ENCODE measurements at regions not wholly inside any gene's neighbourhood (a gene's known extent, or its start where the extent isn't known, plus 50 kb on each side); places are given as distances from the start of the nearest gene placed in this dataset.
A peak's percentile ranks its signal among the peaks of the same experiment; 100 is the strongest.

DNA sequence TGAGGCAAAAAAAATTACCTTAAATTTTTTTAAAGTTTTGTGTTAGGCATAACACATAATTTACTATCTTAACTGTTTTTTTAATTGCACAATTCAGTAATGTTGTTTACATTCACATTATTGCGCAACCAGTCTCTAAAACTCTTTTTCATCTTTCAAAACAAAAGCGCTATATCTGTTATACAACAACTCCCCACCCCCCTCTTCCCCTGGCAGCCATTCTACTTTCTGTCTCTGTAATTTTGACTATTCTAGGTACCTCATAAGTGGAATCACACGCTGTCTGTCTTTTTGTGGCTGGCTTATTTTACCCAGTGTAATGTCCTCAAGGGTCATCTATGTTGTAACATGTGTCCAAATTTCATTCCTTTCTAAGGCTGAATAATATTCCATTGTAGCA, 241.5 kb upstream of the DMRT1 start:
- Mint-ChIP-seq H3K9me3 (ENCODE audit: low read depth) (peaks cover 4% of the 10 kb centered on the region), H3K4me1 (ENCODE audit: low read depth) (no peaks in the 10 kb centered on the region), H3K27ac (ENCODE audit: unreplicated experiment) (no peak overlapping the region), H3K4me3 (ENCODE audit: unreplicated experiment) (no peak overlapping the region), H3K27me3 (ENCODE audit: low read depth) (peaks cover 34% of the 10 kb centered on the region), H3K36me3 (ENCODE audit: low read depth) (peaks cover 3% of the 10 kb centered on the region)
- no peak for DNase-seq (ENCODE audit: low spot score)
- TF ChIP-seq CTCF (IDR thresholded peaks at IDR 0.05), result no peak

- H3K4me1 Mint-ChIP-seq (ENCODE audit: low read depth), result no peaks in the 10 kb centered on the region
- peaks cover 3% of the 10 kb centered on the region for H3K36me3 Mint-ChIP-seq (ENCODE audit: low read depth)
- TF ChIP-seq CTCF (IDR thresholded peaks at IDR 0.05), result no peak
- no peak overlapping the region for H3K4me3 Mint-ChIP-seq (ENCODE audit: unreplicated experiment)
- H3K27ac Mint-ChIP-seq (ENCODE audit: unreplicated experiment), result no peak overlapping the region
- DNase-seq (ENCODE audit: low spot score), result no peak
- H3K9me3 Mint-ChIP-seq (ENCODE audit: low read depth), result peaks cover 4% of the 10 kb centered on the region
- peaks cover 26% of the 10 kb centered on the region for H3K27me3 Mint-ChIP-seq (ENCODE audit: low read depth)
Observed at GRCh38 chr9:602716-603115, 238.8 kb upstream of the DMRT1 start.

GRCh38 chr9:603126-603525, 238.4 kb upstream of the DMRT1 start:
- peaks cover 3% of the 10 kb centered on the region for H3K36me3 Mint-ChIP-seq (ENCODE audit: low read depth)
- peaks cover 4% of the 10 kb centered on the region for H3K9me3 Mint-ChIP-seq (ENCODE audit: low read depth)
- H3K4me1 Mint-ChIP-seq (ENCODE audit: low read depth), result no peaks in the 10 kb centered on the region
- no peak overlapping the region for H3K27ac Mint-ChIP-seq (ENCODE audit: unreplicated experiment)
- H3K27me3 Mint-ChIP-seq (ENCODE audit: low read depth), result peaks cover 26% of the 10 kb centered on the region
- DNase-seq (ENCODE audit: low spot score), result no peak
- no peak for TF ChIP-seq CTCF (IDR thresholded peaks at IDR 0.05)
- no peak overlapping the region for H3K4me3 Mint-ChIP-seq (ENCODE audit: unreplicated experiment)

DNA sequence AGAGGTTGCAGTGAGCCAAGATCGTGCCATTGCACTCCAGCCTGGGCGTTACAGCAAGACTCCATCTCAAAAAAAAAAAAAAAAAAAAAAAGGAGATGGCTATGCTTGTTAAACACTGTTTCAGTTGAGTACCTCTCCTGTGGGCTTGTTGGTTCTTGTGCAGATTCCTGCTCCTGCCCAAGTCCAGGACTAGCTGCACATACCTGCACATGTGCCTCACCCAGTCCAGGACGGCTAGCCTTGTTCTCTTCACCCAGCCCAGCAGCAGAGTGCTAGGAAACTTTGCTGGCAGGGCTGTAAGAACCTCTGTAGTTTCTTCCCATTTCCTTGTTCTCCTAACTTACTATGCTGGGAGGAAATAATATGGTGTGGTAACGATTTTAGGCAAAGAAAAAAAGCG, 234.1 kb upstream of the DMRT1 start:
- Mint-ChIP-seq H3K4me3 (ENCODE audit: unreplicated experiment) (no peak overlapping the region), H3K27me3 (ENCODE audit: low read depth) (peaks cover 11% of the 10 kb centered on the region), H3K4me1 (ENCODE audit: low read depth) (no peaks in the 10 kb centered on the region), H3K27ac (ENCODE audit: unreplicated experiment) (no peak overlapping the region), H3K36me3 (ENCODE audit: low read depth) (no peaks in the 10 kb centered on the region), H3K9me3 (ENCODE audit: low read depth) (no peaks in the 10 kb centered on the region)
- no peak for DNase-seq (ENCODE audit: low spot score)
- TF ChIP-seq CTCF (IDR thresholded peaks at IDR 0.05), result no peak

DNA sequence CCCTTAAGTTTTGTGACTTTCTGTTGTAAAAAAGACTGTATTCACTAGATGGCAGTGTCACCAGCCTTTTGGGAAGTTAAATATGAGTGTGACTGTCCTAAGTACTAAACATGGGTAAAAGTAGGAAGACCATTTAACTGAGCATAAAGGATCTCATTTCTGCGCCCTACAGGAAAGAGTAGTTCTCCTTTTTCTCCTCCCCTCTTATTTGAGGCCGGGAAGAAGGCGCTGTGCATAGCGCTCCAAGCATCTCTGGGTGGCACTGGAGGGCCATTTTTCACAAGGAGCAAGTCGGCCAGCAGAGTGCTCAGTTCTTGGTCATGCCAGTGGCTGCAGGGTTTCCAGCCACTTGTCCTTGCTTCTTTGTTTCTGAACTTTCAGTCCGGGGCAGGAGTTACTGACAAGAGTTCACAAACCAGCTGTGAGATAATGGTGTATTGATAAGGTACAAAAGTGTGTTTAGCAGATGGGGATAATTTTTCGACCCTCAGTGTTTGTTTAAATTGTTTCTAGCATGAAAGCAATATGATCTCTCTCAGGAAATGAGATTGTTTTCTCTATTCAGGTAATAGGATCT, 227.6 kb upstream of the DMRT1 start:
- no peaks in the 10 kb centered on the region for H3K9me3 Mint-ChIP-seq (ENCODE audit: low read depth)
- peaks cover 35% of the 10 kb centered on the region for H3K4me1 Mint-ChIP-seq (ENCODE audit: low read depth)
- no peak for DNase-seq (ENCODE audit: low spot score)
- H3K27me3 Mint-ChIP-seq (ENCODE audit: low read depth), result no peaks in the 10 kb centered on the region
- TF ChIP-seq CTCF (IDR thresholded peaks at IDR 0.05), result peak; percentile 100
- H3K36me3 Mint-ChIP-seq (ENCODE audit: low read depth), result no peaks in the 10 kb centered on the region
- H3K4me3 Mint-ChIP-seq (ENCODE audit: unreplicated experiment), result peak overlapping the region; percentile 29
- peak overlapping the region; percentile 65 for H3K27ac Mint-ChIP-seq (ENCODE audit: unreplicated experiment)
